CD4-positive, alpha-beta T cell (primary cell): ENCODE measurements at regions not wholly inside any gene's neighbourhood (a gene's known extent, or its start where the extent isn't known, plus 50 kb on each side); places are given as distances from the start of the nearest gene placed in this dataset.

Experiments
- ATAC-seq: fragments of 200-7000 bp; cut with Tn5 transposase; one replicate; pipeline ENCODE4 v1.10.0; 2022; ENCODE audit warnings: mild to moderate bottlenecking; ENCODE audit not compliant: poor library complexity
- CTCF ChIA-PET: fragments of 350-600 bp; sonication (Branson Sonifier 250); formaldehyde crosslinking; loops from one replicate; lab custom pipeline; 2021; ENCODE audit warnings: antibody characterized with exemption, inconsistent platforms; lab: Charles Lee
- POLR2A ChIA-PET: fragments of 350-600 bp; sonication (Branson Sonifier 250); formaldehyde crosslinking; loops from one replicate; lab custom pipeline; 2021; ENCODE audit warnings: antibody characterized with exemption, inconsistent platforms; lab: Charles Lee
- DNase-seq, 14 experiments: peaks; one replicate each; pipeline ENCODE4 v3.0.0-alpha.2; 2013 to 2020; ENCODE audit warnings: mixed read lengths in 2 of 14
- H3K27ac ChIP-seq, 2 donors: one replicate each; pipeline versions ENCODE4 v1.5.1 to v1.7.0; 2013; ENCODE audit warnings: low read length in 2 of 2, low read depth in 1 of 2, mild to moderate bottlenecking in 1 of 2
- H3K27me3 ChIP-seq, 2 experiments: 1 replicate in 1 of 2; 2 replicates in 1 of 2; pipeline versions ENCODE4 v1.6.1 to v1.7.0; 2013; ENCODE audit warnings: low read length in 2 of 2, control low read depth in 1 of 2, mild to moderate bottlenecking in 1 of 2, moderate library complexity in 1 of 2; ENCODE audit not compliant: insufficient read depth in 2 of 2, control insufficient read depth in 1 of 2
- H3K36me3 ChIP-seq: one replicate; pipeline ENCODE4 v1.6.1; 2013; ENCODE audit warnings: low read length, control low read depth; ENCODE audit not compliant: insufficient read depth
- H3K4me1 ChIP-seq: one replicate; pipeline ENCODE4 v1.6.1; 2013; ENCODE audit warnings: low read length, control low read depth; ENCODE audit not compliant: insufficient read depth
- H3K4me3 ChIP-seq: one replicate; pipeline ENCODE4 v1.5.1; 2013; ENCODE audit warnings: mild to moderate bottlenecking, low read length, moderate library complexity
- H3K9me3 ChIP-seq, 2 experiments: 1 replicate in 1 of 2; 2 replicates in 1 of 2; pipeline versions ENCODE4 v1.6.1 to v1.7.0; 2013; ENCODE audit warnings: low read length in 2 of 2, mild to moderate bottlenecking in 2 of 2, control low read depth in 1 of 2, moderate library complexity in 1 of 2; ENCODE audit not compliant: control insufficient read depth in 1 of 2, insufficient read depth in 1 of 2
- H3K27ac Mint-ChIP-seq: one replicate; pipeline ENCODE4 v1.8.0; 2020; ENCODE audit warnings: mixed read lengths
- H3K27me3 Mint-ChIP-seq: one replicate; pipeline ENCODE4 v1.8.0; 2021; ENCODE audit warnings: mixed read lengths
- H3K36me3 Mint-ChIP-seq: one replicate; pipeline ENCODE4 v1.8.0; 2021; ENCODE audit warnings: low read depth, mixed read lengths
- H3K4me1 Mint-ChIP-seq: one replicate; pipeline ENCODE4 v1.8.0; 2021; ENCODE audit warnings: low read depth, mixed read lengths
- H3K4me3 Mint-ChIP-seq: one replicate; pipeline ENCODE4 v1.8.0; 2020; ENCODE audit warnings: mild to moderate bottlenecking, mixed read lengths
- H3K9me3 Mint-ChIP-seq: one replicate; pipeline ENCODE4 v1.8.0; 2020; ENCODE audit warnings: mixed read lengths
- intact Hi-C, 2 experiments: fragments of 100-400 bp; cut with DNase I in 1 of 2; cut with micrococcal nuclease in 1 of 2; formaldehyde crosslinking; loops; one replicate each; pipeline versions ENCODE4 v1.15.1 to v1.9.0; 2023 to 2025; cut with DNase I, micrococcal nuclease
- TF ChIP-seq, protein P1 (sequence below): fragments of 200-600 bp; IDR thresholded peaks from one replicate; pipeline ENCODE4 v1.8.0; 2022; ENCODE audit warnings: antibody characterized with exemption, mild to moderate bottlenecking

DNA sequence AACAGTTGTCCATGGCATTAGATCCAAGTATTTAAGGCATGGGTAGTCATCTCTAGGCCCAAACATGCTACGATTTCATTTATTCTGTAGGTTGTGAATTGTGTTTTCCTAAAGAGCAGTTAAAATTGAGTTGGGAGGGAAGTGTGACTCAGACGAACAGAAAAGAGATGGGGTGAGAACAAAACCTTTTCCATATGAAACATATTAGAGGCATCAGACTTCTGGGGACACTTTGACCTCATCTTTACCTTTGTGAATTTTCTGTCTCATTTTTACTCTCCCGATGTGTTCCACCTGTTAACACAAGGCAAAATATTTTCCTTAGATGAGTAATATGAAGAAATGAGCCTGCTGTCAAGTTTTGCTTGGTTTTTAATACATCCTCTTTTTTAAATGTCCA lies 181.3 kb downstream of the ESM1 start:
- Mint-ChIP-seq H3K27ac (no peak overlapping the region), H3K4me3 (no peak overlapping the region), H3K36me3 (no peaks in the 10 kb centered on the region), H3K9me3 (peaks cover 5% of the 10 kb centered on the region), H3K4me1 (no peaks in the 10 kb centered on the region), H3K27me3 (no peaks in the 10 kb centered on the region)
- CTCF ChIA-PET: no interaction called here
- POLR2A ChIA-PET: no interaction called here
- Histone ChIP-seq H3K27ac (no peak overlapping the region), H3K36me3 (no peaks in the 10 kb centered on the region), H3K4me3 (no peak overlapping the region), H3K9me3 (no peaks in the 10 kb centered on the region), H3K4me1 (no peaks in the 10 kb centered on the region), H3K27me3 (no peaks in the 10 kb centered on the region)
- no peak for ATAC-seq
- DNase-seq: no peak
- TF ChIP-seq, protein P1, sequence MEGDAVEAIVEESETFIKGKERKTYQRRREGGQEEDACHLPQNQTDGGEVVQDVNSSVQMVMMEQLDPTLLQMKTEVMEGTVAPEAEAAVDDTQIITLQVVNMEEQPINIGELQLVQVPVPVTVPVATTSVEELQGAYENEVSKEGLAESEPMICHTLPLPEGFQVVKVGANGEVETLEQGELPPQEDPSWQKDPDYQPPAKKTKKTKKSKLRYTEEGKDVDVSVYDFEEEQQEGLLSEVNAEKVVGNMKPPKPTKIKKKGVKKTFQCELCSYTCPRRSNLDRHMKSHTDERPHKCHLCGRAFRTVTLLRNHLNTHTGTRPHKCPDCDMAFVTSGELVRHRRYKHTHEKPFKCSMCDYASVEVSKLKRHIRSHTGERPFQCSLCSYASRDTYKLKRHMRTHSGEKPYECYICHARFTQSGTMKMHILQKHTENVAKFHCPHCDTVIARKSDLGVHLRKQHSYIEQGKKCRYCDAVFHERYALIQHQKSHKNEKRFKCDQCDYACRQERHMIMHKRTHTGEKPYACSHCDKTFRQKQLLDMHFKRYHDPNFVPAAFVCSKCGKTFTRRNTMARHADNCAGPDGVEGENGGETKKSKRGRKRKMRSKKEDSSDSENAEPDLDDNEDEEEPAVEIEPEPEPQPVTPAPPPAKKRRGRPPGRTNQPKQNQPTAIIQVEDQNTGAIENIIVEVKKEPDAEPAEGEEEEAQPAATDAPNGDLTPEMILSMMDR: no peak
- intact Hi-C loops: no loop called here

GRCh38 chr5:54803471-54804011 lies 181.9 kb downstream of the ESM1 start:
- no peaks in the 10 kb centered on the region for H3K4me1 ChIP-seq
- Mint-ChIP-seq H3K27ac (no peak overlapping the region), H3K9me3 (peaks cover 1% of the 10 kb centered on the region), H3K4me3 (no peak overlapping the region), H3K36me3 (no peaks in the 10 kb centered on the region), H3K4me1 (no peaks in the 10 kb centered on the region), H3K27me3 (no peaks in the 10 kb centered on the region)
- intact Hi-C loops: no loop called here
- no peaks in the 10 kb centered on the region for H3K9me3 ChIP-seq
- H3K4me3 ChIP-seq: no peak overlapping the region
- POLR2A ChIA-PET: no interaction called here
- H3K36me3 ChIP-seq: no peaks in the 10 kb centered on the region
- H3K27ac ChIP-seq: no peak overlapping the region
- DNase-seq (no peak), ATAC-seq (no peak)
- CTCF ChIA-PET: no interaction called here
- no peaks in the 10 kb centered on the region for H3K27me3 ChIP-seq
- TF ChIP-seq, protein P1: no peak

GRCh38 chr5:54799645-54800044 lies 185.7 kb downstream of the ESM1 start:
- H3K9me3 ChIP-seq: no peaks in the 10 kb centered on the region
- H3K36me3 Mint-ChIP-seq: no peaks in the 10 kb centered on the region
- ATAC-seq: no peak
- H3K27ac ChIP-seq: no peak overlapping the region
- no peaks in the 10 kb centered on the region for H3K36me3 ChIP-seq
- H3K4me1 Mint-ChIP-seq: peaks cover 5% of the 10 kb centered on the region
- H3K9me3 Mint-ChIP-seq: no peaks in the 10 kb centered on the region
- CTCF ChIA-PET: no interaction called here
- H3K27me3 ChIP-seq: no peaks in the 10 kb centered on the region
- H3K4me3 ChIP-seq: no peak overlapping the region
- peaks cover 4% of the 10 kb centered on the region for H3K4me1 ChIP-seq
- POLR2A ChIA-PET: no interaction called here
- no peak overlapping the region for H3K27ac Mint-ChIP-seq
- DNase-seq: no peak
- intact Hi-C loops: no loop called here
- H3K27me3 Mint-ChIP-seq: no peaks in the 10 kb centered on the region
- TF ChIP-seq, protein P1: no peak
- H3K4me3 Mint-ChIP-seq: no peak overlapping the region
